Body of pancreas (tissue), 4 donors: ENCODE measurements at regions not wholly inside any gene's neighbourhood (a gene's known extent, or its start where the extent isn't known, plus 50 kb on each side); places are given as distances from the start of the nearest gene placed in this dataset.

ENCODE experiments used
- POLR2A ChIP-seq, 3 donors: fragments of 450-650 bp; IDR thresholded peaks; one replicate each; pipeline ENCODE4 v1.6.1; 2016; ENCODE audit warnings: antibody characterized with exemption in 3 of 3, mild to moderate bottlenecking in 2 of 3
- TF ChIP-seq, protein P1 (sequence below), 7 experiments: fragments of 450-650 bp in 4 of 7; fragments of 200-600 bp in 3 of 7; sonication (generic) in 3 of 7; IDR thresholded peaks; one replicate each; pipeline ENCODE4 v1.5.1; 2016 to 2019; ENCODE audit warnings: antibody characterized with exemption in 7 of 7

DNA sequence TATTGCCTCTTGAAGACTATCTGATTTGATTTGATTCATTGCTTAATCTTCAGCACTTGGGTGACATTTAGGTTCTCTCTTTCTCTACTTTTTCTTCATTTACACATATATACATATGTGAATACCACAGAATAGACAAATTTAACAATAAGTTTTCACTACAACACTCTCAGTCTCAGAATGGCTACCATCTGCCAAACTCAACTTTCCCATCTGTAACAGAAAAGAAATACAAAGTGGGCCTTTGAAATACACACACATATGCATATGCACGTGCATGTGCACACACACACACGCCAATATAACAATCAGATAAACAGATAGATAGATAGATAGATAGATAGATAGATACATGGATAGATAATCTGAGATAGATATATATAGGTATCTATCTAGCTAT, 762.8 kb upstream of the NUDT12 start:
- TF ChIP-seq, protein P1, sequence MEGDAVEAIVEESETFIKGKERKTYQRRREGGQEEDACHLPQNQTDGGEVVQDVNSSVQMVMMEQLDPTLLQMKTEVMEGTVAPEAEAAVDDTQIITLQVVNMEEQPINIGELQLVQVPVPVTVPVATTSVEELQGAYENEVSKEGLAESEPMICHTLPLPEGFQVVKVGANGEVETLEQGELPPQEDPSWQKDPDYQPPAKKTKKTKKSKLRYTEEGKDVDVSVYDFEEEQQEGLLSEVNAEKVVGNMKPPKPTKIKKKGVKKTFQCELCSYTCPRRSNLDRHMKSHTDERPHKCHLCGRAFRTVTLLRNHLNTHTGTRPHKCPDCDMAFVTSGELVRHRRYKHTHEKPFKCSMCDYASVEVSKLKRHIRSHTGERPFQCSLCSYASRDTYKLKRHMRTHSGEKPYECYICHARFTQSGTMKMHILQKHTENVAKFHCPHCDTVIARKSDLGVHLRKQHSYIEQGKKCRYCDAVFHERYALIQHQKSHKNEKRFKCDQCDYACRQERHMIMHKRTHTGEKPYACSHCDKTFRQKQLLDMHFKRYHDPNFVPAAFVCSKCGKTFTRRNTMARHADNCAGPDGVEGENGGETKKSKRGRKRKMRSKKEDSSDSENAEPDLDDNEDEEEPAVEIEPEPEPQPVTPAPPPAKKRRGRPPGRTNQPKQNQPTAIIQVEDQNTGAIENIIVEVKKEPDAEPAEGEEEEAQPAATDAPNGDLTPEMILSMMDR (IDR thresholded peaks at IDR 0.05) = no peak
- TF ChIP-seq POLR2A (IDR thresholded peaks at IDR 0.05) = no peak
